Fibroblast of upper back skin (primary cell): ENCODE measurements at regions not wholly inside any gene's neighbourhood (a gene's known extent, or its start where the extent isn't known, plus 50 kb on each side); places are given as distances from the start of the nearest gene placed in this dataset.
A peak's percentile ranks its signal among the peaks of the same experiment; 100 is the strongest.
"Not testable (repeated sequence)": the region's sequence is repeated elsewhere in the genome, so short reads cannot be mapped to it uniquely, and the experiment has no call there.

Source experiments
- DNase-seq: peaks from one replicate; pipeline ENCODE4 v3.0.0-alpha.2; 2013

DNA sequence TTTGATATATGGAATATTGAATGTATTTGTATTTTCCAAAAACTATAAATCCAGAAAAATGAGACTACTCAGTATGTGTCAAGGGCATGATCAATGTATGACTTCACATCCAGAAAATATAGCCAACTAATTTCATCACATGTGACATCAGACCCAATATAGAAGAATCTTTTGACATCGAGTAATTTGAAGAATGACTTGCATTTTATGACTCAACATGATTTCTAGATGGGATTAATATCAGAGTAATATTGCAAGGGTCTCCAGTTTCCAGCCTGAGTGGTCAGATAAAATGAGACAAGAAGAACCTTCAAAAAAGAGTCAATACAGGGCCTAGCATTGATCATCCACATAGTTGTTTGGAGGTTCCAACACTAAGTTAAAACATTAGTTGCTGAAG is 467.5 kb upstream of the PAPPA start:
- no peak for DNase-seq

DNA sequence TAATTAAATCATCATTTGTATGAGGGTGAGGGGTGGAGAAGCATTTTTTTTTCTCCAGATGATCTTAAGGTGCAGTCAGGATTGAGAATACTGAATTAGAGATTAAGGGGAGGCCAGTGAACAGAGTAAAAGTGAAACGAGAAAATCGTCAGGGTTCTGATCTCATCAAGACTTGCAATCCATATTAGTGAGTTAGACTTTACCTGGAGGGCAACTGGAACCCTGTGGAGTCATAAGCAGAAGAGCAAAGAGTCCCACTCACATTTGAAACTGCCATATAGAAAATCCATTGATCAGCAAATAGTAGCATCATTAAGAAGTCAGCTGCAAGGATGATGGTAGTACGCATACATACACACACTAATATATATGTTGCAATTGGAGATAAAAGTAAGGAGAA is 466.2 kb upstream of the PAPPA start:
- DNase-seq, result no peak

DNA sequence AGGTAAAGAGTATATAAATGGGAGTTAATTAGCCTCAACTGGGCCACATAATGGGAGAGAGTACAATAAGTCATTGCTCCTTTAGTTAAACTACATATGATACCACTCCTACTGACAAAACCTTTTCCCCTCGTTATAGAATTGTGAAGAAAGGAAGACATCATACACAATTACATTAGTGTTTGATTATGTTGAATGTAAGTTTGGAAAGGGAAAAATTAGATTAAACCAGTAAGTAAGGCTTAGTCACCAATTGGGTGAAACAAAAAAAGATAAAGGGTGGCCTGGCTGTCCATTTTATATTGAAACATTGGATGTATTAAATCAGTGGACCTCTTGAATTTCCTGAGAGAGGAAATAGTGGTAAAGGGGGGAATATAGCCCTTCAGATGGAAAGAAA is 464.3 kb upstream of the PAPPA start:
- DNase-seq, result no peak

DNA sequence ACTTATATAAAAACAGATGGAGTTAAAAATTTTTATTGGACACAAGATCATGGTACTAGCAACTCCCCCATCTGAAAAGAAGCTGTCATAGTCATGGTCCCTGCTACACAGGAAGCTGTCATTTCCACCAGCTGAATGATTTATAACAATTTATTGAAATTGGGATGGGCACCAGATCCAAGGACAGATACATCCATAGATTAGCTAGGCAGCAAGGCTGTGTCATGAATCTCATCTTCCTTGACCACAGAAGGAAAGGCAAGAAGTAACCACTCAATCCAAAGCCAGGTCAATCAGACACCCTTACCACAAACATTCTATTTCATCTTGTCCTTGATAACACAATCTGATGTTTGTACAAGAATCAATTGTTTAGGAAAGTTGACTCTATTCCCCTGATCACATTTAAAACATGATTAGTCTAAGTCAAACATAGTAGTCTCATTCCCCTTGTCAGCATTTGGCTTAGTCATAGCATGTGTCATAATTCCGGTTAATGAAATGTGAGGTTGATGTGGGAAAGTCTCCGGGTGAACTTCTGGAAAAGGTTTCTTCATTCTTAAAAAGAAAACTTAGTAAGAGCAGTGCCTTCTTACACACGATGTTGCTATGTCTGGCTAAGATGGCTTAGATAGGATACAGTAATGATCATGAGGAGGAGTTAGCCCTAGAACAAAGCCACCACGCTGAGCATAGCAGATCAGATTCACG is 462.6 kb upstream of the PAPPA start:
- DNase-seq, result peak; percentile 99

DNA sequence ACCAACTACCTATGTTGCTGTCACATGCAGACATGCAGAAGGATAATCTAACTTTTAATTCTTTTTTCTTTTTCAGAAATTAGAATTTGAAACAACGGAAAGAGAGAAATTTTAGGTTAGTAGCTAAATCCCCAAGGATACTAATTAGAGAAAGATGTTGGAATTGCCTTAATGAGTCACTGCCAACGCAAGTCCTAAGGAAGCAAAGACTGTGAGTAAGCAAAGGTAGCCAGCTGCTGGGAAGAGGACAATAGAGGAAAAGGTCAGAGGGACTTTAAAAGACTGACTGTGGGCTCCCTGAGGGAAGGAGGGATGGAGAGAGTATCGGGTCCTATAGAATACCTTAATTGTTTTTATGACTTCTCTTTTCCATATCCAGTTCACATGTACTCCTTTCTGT is 461.9 kb upstream of the PAPPA start:
- peak; percentile 88 for DNase-seq

DNA sequence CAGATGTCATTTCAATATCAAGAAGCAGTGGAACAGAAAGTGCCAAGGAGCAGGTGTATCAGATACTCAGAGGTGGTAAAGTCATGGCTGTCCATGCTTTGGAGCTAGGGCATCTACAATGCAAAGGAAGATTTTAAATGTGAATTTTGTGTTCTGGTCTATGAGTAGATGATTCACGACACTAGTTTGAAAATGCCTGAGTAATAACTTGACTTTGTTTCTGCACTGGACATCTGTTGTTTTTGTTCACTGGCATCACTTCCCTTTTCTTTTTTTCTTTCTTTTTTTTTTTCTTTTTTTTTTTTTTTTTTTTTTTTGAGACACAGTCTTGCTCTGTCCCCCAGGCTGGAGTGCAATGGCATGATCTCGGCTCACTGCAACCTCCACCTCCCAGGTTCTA is 460.7 kb upstream of the PAPPA start:
- not testable (repeated sequence) for DNase-seq

DNA sequence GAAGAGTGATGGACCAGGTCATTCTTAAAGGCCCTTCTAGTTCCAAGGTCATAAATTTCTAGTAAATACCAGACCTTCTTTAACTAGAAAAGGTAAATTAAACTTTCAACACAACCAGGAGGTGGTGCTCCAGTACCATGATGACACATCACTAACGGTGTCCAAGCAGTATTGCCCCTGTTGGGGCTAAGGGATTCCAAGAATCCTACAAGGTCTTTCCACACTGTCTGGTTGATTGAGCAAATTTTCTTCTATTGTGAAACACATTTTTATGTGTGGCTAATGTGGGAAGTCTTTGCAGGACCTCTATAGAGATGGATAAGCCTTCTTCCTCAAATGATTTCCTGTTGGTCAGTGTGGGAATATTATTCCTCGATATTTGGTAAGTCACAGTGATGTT is 459.6 kb upstream of the PAPPA start:
- DNase-seq, result peak; percentile 96

DNA sequence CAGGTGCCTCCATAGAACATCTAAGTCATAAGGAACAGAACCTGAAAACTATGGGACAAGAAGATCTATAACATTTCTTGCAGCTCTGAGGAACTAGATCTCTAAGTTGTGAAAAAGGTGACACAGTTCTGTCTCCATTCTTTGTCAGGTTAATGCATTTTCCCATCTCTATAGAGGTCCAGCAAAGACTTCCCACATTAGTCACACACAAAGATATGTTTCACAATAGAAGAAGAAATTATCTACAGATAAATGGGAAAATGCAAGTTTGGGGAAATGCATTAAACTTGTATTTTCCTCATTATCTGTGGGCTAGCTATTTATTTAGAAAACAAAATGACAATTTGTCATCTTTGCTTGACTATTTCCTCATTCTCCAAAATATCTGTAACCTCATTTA is 458.6 kb upstream of the PAPPA start:
- DNase-seq, result no peak

DNA sequence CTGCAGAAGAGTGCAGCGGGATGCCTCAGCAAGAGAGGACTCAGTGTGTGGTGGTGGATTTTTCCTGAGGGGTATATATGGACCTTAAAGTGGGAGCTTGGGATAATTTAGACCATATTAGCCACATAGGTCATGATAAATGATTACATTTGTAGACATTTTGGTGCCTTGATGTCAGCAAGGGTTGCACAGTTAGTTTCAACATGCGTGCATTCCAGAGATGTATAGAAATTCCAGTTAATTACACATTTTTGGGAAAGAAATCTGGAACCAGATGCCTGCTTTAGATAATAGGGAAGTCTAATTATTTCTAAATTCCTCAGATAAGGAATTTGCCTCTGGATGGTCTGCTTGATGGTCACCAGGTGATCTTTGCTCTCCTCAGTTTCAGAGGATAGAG is 440.6 kb upstream of the PAPPA start:
- DNase-seq, result peak; percentile 75

DNA sequence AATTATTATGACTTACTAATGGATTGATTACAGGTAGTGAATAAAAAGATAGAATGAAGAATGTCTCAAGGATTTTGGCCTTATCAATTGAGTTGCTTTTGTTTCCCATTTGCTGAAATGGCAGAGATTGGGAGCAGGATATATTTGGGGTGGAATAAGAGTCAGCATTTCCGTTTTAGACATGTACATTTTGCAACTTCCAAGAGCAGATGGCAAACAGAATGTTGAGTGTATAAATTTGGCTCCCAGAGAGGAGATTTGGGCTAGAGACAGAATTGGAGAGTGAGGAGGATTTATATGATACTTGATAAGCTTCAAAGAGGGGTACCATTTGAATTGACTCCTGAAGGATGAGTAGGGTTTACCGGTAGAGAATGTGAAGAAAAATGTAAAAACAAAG is 437.9 kb upstream of the PAPPA start:
- no peak for DNase-seq

DNA sequence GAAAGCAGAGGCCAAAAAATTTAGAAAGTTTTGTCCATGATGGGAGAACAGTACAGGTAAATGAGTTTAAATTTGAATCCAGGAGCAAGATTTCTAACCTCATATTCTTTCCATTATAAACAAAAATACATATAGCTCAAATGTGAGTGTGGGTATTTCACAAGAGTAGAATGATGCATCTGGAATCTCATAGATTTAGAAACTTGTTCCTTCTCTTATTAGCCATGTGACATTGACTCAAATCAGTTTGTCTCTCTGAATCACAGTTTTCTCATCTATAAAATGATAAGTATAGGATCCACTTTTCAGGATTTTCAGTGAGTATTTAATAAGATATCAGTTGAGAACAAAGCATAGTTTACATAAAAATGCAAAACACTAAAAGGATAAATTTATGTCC is 436.3 kb upstream of the PAPPA start:
- DNase-seq, result peak; percentile 59

DNA sequence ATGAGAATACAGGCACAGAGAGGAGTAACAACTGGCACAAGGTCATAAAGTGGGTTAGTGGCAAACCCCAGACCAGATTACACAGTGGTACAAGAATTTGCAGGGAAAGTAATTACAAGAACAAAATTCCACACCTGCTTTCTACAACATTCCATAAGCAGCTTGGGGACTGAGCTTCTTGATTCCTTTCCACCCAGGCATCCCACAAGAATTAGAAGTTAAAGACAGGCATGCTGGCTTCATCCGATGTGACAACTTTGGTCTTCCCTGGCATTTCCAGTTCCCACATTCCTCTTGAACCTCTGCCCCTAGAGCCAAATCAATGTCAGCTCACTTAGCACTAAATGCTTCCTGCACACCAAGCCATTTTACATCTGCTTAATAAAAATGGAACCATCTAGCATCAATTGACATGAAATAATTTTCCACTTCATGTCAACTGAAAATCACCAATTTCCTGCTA is 435.8 kb upstream of the PAPPA start:
- DNase-seq, result peak; percentile 91

DNA sequence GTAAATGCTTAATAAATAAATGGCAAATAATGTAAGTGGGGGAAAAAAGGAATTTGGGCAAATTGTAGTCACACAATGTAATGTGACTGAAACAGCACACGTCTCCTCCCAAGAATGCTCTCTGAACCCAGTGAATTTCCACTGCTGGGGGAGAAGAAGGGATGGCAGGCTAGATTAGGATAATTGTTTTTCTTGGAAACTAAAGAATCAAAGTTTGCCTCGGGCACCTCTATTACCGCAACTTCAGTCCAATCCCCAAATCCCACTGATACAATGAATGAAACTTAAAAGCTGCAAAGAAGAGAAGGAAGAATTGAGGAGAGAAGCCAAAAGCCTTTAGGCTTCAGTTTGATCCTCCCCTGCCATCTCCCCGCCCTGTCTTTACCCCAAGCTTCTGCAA is 423.2 kb upstream of the PAPPA start:
- DNase-seq, result no peak

DNA sequence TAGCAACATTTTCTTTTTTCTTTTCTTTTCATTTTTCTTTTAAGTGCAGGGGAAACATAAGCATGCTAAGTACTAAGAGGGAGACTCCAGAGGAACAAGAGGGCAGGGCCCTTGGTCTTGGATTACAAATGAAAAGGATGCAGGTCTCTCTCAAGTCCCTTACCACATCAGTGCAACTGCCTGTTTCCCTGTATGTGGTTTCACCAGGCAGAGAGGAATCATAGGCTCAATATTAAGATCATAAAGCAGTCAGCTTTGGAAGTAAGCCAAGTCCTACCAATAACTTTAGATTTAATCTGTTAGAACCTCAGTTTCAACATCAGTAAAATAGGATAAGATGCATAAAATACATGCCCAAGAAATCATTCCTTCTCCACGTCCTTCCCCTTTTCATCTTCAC is 422.7 kb upstream of the PAPPA start:
- peak; percentile 49 for DNase-seq

DNA sequence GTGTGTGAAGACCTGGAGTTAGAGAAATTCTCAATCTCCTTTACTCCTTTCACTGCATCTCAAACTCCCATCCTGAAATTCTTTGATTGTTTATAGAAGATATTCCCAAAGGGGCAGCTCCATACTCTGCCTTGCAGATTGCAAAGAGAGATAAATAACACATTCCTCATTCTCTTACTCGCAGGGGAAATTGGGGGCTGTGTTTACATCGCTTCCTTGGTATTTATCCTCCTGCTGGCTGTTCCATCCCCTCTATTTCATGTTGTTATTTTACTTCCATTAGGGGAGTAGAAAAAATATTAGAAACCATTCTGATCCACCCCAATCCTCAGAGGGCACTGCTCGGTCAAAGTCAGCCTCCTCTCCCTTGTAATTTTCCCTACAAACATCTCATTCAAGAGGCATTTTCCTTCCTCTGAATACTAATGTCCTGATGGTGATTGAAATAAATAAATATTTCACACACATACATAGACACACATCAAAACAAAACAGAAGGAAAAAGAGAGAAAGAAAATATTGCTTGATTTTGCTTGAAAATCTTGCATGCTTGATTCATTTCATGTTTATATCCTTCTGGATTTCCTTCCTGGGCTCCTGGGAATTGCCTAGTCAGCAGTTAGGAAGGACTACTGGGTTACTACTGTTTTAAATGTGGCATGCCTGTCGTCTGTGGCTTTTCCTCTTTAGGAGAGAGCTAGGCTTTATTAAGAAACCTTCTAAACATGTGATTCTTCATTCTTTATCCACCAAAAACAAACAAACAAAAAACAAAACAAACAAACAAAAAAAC is 420.1 kb upstream of the PAPPA start:
- DNase-seq, result peak; percentile 72

DNA sequence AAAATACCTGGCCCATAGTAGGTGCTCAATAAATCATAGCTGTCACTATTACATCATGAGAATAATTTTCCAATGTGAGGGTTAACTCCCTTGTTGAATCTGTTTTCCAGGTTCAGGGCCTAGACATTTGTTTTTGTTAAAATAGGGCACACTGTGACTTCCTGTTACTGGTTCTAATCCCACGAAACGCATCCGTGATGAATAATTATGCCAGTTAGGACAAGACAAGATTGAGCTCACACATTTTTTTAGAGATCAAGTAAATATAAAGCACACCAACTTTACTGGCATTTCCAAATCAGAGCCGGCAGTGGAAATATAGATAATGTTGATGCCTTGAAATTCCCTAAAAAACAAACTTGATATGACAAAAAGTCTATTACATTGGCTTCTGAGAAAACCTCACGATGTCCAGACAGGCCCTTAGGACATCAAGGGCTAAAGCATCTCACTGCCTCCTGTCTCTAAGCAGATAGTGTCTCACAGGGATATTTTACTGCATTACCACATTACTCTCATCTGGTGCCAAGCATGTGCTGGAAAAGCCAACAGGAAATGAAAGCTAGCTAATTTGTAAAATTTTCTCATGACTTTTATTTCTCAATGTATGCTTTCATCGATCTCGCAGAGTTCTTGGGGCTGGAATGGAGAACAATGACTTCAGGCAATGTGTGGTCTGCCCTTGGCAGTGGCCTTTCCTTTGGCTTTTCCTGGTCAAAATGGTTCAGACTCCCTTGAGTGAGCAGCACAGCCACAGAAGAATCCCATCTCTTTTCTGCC is 414.3 kb upstream of the PAPPA start:
- DNase-seq, result peak; percentile 34

DNA sequence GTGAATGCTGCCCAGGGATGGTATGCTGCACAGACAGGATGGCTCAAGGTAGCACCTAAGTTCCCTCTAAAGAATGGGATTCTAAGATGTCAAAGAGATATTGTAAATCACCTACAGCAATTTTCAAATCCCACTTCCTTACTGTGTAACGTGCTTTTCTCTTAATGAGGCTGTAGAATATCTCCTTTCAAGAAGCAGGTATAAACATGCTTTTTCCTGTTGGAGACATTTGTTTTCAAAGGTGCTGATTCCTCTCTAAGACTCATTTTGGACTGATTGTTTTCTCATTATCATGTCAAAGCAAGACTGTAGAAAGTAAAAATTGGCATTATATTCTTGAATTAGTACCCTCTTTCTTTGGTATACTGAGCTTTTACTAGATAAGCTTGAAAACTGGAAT is 412.6 kb upstream of the PAPPA start:
- no peak for DNase-seq

DNA sequence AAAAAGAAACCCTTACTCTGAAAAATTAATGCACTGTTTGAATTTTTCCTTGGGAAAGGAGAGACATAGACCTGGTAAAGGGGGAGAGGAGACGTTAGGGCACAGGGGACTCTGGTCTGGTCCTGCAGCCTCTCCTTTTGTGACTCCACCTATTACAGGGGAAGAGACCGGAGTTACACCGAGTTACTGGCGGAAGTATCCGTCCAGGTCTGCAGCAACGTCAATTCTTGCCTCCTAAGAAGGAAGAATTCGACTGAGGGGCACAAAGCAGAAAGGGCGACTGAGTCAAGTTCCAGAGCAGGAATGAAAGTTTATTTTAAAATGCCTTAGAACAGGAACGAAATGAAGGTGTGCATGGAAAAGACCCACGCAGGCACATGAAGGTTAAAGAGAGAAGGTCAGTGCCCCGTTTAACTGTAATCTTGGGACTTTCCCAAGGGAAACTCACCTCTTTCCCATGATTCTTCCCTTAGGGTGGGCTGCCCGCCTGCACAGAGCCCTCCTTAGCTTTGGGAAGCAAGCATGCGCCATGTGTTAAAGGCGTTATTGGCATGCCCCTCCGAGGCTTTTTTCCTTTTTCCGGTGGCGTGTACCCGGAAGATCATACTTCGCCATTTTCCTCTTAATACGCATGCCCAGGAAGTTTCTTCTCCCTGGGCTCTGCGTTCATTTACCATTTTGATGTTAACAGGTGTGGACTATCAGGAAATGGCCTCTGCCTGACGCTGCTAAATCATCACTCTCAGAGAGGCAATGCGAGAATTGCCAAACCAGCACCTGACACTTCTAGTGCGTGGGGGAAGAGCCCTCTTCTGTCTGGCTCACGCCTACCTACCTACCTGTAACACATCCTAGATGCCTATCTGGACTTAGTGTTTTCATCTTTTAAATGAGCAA is 409.6 kb upstream of the PAPPA start:
- DNase-seq, result no peak

DNA sequence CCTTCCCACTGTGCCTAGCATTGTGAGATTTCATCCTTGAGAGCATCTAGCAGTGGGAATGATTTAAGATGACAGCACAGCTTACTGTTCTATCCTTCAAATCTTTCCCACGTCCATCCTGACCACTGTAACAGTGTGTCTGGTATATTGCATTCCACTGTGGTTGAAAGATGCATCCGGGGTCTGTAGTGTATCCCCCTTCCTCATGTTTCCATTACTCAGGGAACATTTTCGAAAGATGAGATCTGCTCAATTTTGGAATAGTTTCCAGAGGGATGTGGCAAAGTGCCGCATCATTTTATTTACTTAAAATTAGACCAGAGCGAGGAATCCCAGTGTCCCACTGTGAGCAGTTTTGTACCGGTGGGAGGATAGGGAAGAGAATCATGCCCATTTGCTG is 407.1 kb upstream of the PAPPA start:
- DNase-seq, result peak; percentile 88

DNA sequence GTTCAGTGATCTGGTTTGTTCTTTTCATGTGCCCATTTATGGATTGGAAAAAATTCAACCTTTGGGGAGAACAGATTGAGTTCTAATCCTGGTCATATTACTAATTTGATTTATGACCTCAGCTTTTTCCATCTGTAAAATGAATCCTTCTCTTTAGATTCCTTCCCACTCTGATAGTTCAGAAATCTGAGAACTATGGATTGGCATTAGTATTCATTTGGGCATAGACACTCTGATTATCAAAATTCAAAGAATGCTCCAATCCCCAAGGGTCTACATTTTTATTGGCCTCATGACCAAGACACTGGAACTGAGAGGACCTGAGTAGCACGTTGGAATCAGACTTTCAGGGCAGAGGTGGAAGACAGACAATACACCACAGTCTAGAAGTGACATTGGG is 405.9 kb upstream of the PAPPA start:
- no peak for DNase-seq

DNA sequence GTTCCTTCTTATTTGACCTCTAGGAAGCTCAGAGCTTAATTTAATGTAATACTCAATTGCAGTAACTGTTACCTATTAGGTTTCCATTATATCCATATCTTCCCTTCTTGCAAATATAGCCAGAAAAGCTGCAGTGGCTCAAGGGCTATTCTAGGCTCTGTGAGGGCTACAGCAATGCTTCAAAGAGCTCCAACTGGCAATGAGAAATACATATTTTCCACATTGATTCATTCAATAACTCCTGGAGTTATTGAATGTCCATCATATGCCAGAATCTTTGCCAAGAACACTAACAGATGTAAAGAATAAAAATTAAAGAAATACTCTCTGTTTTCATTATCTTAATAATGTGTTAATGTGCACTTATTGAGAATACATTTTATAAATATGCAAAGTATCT is 396.9 kb upstream of the PAPPA start:
- DNase-seq, result peak; percentile 58

DNA sequence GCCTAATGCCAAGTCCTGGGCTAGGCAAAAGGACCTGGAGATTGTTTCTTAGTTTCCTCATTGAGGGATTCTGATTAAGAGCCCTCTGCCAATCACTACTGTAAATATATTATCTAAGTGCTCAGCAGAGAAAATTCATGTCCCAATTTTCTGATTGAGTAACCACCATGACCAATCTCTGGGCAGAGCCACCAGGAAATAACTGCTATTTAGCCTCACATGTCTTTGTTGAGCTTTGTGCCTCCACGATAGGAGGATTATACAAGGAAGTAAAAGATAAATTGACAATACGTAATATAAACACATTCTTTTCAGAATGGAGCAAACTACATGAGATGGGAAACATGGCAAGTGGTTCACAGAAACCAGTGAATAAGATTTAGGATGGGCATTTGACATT is 396.1 kb upstream of the PAPPA start:
- no peak for DNase-seq

DNA sequence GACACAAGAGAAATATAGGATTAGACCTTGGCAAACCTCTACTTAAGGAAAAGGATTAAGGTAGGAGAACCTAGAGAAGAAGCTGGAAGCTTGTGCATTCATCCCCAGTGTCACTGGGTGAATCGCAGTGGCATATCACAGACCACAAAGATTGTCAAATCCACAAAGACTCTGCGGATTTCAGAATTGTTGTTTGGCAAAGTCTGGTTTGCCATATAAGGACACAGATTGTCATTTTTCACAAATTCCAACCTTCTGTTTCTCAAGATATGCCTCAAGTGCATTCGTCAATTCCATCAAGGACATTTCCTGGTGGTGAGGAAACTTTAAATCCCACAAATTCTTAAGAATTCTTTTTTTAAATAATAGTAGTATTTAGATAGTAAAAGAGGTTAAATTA is 395.1 kb upstream of the PAPPA start:
- DNase-seq, result peak; percentile 61
